Left cardiac atrium (tissue), 4 donors: ENCODE measurements at regions not wholly inside any gene's neighbourhood (a gene's known extent, or its start where the extent isn't known, plus 50 kb on each side); places are given as distances from the start of the nearest gene placed in this dataset.
"Not testable (repeated sequence)": the region's sequence is repeated elsewhere in the genome, so short reads cannot be mapped to it uniquely, and the experiment has no call there.

Source experiments
- ATAC-seq, 2 donors: fragments of 200-7000 bp; cut with Tn5 transposase; one replicate each; pipeline ENCODE4 v1.9.1; 2020; ENCODE audit warnings: mild to moderate bottlenecking in 2 of 2, moderate library complexity in 2 of 2
- DNase-seq: peaks from one replicate; pipeline ENCODE4 v3.0.0-alpha.2; 2020
- intact Hi-C, 2 donors: fragments of 100-400 bp; cut with DNase I; formaldehyde crosslinking; loops; one replicate each; pipeline versions ENCODE4 v1.14.1 to v1.15.1; 2022 to 2023
- donor health status: DM: no; HTN: yes; CAD: no.
- donor health status: DM: no; HTN: yes; CAD: no; lungs with severe emphysema.
- donor health status: DM: yes; HTN: yes; CAD: no.
- donor health status: Dilated cardiomyopathy.

- intact Hi-C loops = no loop called here
These were observed 50.8 kb upstream of the TMEM108 start for GRCh38 chr3:132987396-132987795.

GRCh38 chr3:132984181-132984580 lies 54.0 kb upstream of the TMEM108 start:
- DNase-seq (peak; percentile 18), ATAC-seq (peak in 1 of 2 donors; percentile 85)
- intact Hi-C loops = no loop called here

More at GRCh38 chr3:132987396-132987795, 50.8 kb upstream of the TMEM108 start:
- no peak for ATAC-seq
- no peak for DNase-seq

GRCh38 chr3:132983143-132983770 lies 54.9 kb upstream of the TMEM108 start:
- intact Hi-C loops = no loop called here
- no peak for DNase-seq
- peak in 1 of 2 donors; percentile 36 for ATAC-seq

- DNase-seq = no peak
- intact Hi-C loops = no loop called here
- no peak for ATAC-seq
These were observed 56.5 kb upstream of the TMEM108 start for GRCh38 chr3:132981719-132982118.

- no peak for DNase-seq
- ATAC-seq = no peak
- intact Hi-C loops = no loop called here
These were observed 58.1 kb upstream of the TMEM108 start for GRCh38 chr3:132980102-132980501.

GRCh38 chr3:132979606-132980005 lies 58.6 kb upstream of the TMEM108 start:
- intact Hi-C loops = no loop called here
- ATAC-seq (no peak), DNase-seq (no peak)

- DNase-seq, ATAC-seq, intact Hi-C loops: not testable (repeated sequence)
These were observed 59.2 kb upstream of the TMEM108 start for GRCh38 chr3:132978946-132979345.

GRCh38 chr3:132978464-132978863 lies 59.7 kb upstream of the TMEM108 start:
- DNase-seq = no peak
- ATAC-seq = no peak
- intact Hi-C loops = no loop called here

- DNase-seq = no peak
- intact Hi-C loops = no loop called here
- ATAC-seq = no peak
These were observed 64.1 kb upstream of the TMEM108 start for GRCh38 chr3:132974097-132974496.

- ATAC-seq (no peak), DNase-seq (no peak)
- intact Hi-C loops = no loop called here
These were observed 64.8 kb upstream of the TMEM108 start for GRCh38 chr3:132973441-132973840.

- DNase-seq (no peak), ATAC-seq (no peak)
- intact Hi-C loops = no loop called here
These were observed 65.9 kb upstream of the TMEM108 start for GRCh38 chr3:132972333-132972732.

GRCh38 chr3:132966374-132966773 lies 71.8 kb upstream of the TMEM108 start:
- intact Hi-C loops = no loop called here
- ATAC-seq (no peak), DNase-seq (no peak)

- ATAC-seq (no peak), DNase-seq (no peak)
- intact Hi-C loops = no loop called here
These were observed 73.9 kb upstream of the TMEM108 start for GRCh38 chr3:132964266-132964665.

GRCh38 chr3:132963786-132964185 lies 74.4 kb upstream of the TMEM108 start:
- intact Hi-C loops = no loop called here
- no peak for DNase-seq

GRCh38 chr3:132961991-132962390 lies 76.2 kb upstream of the TMEM108 start:
- no peak for DNase-seq
- no peak for ATAC-seq
- intact Hi-C loops = no loop called here

More at GRCh38 chr3:132963786-132964185, 74.4 kb upstream of the TMEM108 start:
- no peak for ATAC-seq

- intact Hi-C loops = no loop called here
- ATAC-seq = no peak
- no peak for DNase-seq
These were observed 84.5 kb upstream of the TMEM108 start for GRCh38 chr3:132953683-132954082.

GRCh38 chr3:132927896-132928295 lies 110.3 kb upstream of the TMEM108 start:
- no peak for DNase-seq
- intact Hi-C loops = no loop called here

GRCh38 chr3:132926098-132926497 lies 112.1 kb upstream of the TMEM108 start:
- ATAC-seq (no peak), DNase-seq (no peak)
- intact Hi-C loops = no loop called here

More at GRCh38 chr3:132927896-132928295, 110.3 kb upstream of the TMEM108 start:
- ATAC-seq = no peak

GRCh38 chr3:132925256-132925930 lies 112.8 kb upstream of the TMEM108 start:
- ATAC-seq (no peak), DNase-seq (no peak)
- intact Hi-C loops = no loop called here

- no peak for ATAC-seq
- intact Hi-C loops = no loop called here
- DNase-seq = no peak
These were observed 122.1 kb upstream of the TMEM108 start for GRCh38 chr3:132916096-132916495.

- DNase-seq (no peak), ATAC-seq (no peak)
- intact Hi-C loops = no loop called here
These were observed 125.8 kb upstream of the TMEM108 start for GRCh38 chr3:132912416-132912753.
